ENCODE measurements at regions not wholly inside any gene's neighbourhood (a gene's known extent, or its start where the extent isn't known, plus 50 kb on each side); places are given as distances from the start of the nearest gene placed in this dataset.

DNA sequence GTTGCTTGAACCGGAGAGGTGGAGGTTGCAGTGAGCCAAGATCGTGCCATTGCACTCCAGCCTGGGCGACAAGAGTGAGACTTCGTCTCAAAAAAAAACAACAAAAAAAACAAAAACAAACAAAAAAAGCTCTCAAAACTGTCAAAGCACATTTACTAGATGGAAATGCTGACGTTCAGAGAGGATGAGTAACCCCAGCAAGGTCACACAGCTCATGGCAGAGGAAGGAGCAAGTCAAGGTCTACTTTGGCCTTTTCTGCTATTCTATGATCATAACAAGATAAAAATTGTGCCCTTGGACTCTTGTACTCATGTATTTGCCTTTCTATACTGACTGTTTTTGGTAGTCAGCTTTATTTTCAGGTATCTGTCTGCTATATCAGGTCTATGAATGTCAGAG lies 109.5 kb downstream of the ARL6IP6 start:
- TF ChIP-seq, protein P1, sequence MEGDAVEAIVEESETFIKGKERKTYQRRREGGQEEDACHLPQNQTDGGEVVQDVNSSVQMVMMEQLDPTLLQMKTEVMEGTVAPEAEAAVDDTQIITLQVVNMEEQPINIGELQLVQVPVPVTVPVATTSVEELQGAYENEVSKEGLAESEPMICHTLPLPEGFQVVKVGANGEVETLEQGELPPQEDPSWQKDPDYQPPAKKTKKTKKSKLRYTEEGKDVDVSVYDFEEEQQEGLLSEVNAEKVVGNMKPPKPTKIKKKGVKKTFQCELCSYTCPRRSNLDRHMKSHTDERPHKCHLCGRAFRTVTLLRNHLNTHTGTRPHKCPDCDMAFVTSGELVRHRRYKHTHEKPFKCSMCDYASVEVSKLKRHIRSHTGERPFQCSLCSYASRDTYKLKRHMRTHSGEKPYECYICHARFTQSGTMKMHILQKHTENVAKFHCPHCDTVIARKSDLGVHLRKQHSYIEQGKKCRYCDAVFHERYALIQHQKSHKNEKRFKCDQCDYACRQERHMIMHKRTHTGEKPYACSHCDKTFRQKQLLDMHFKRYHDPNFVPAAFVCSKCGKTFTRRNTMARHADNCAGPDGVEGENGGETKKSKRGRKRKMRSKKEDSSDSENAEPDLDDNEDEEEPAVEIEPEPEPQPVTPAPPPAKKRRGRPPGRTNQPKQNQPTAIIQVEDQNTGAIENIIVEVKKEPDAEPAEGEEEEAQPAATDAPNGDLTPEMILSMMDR (IDR thresholded peaks at IDR 0.05) = no peak
- no peak for TF ChIP-seq POLR2A (IDR thresholded peaks at IDR 0.05)
